Activated naive CD8-positive, alpha-beta T cell treated with anti-CD3 and anti-CD28 coated beads, Interleukin-2, amount 50 U/mL, for 16 hours (primary cell): ENCODE measurements at regions not wholly inside any gene's neighbourhood (a gene's known extent, or its start where the extent isn't known, plus 50 kb on each side); places are given as distances from the start of the nearest gene placed in this dataset.

Source experiments
- DNase-seq: peaks from one replicate; pipeline ENCODE4 v3.0.0-alpha.2; 2020; ENCODE audit warnings: low read depth, low spot score

DNA sequence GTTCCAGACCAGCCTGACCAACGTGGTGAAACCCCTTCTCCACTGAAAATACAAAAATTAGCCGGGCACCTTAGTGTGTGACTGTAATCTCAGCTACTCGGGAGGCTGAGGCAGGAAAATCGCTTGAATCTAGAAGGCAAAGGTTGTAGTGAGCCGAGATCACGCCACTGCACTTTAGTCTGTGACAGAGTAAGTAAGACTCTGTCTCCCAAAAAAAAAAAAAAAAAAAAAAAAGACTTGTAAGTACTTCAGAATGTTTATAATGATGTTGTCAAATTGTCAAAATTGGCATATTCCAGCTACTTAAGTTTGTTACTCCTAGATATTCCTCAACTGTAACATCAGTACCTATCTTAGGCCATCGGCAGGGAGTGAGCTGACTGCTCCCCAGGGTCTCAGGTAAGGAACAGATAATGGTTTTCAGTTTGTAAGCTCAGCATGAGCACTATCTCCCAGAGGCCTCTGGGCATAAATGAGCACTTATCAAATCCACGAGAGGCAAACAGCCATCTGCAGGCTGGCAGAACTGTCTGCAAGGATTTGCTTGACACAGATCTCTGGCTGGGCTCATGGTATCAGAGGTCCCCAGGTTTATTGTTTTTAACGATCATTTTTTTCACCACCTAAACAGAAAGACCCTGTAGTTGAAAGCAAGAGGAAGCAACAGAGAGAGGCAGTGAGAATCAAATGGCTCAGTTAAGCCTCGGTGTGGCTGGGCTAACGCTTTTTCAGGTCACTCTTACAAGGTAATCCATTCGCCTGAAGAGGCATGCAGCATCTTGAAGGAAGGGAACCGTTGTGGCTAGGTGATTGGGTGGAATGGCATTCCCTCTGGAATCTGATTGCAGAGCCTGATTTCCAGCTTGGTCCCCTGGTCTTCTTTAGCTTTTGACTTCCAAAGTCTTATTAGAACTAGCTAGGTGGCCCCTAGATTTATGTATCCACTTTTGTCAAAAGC lies 115.9 kb downstream of the LY86 start:
- no peak for DNase-seq

DNA sequence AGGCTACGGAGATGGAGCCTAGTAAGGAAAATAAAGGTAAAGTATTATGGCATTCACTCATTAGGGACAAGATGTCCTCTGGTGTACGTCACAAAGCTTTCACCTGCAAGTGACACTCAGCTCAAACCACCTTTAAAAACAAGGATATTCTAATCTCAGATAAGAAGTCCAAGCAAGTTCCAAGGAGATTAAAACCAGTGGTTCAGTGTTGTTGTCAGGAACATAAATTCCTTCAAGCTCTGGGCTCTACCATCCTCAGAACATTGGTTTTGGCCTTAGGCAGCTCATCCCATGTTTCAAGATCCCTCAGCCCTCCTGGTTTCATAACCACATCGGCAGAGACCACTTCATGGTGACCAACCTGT lies 116.5 kb downstream of the LY86 start:
- no peak for DNase-seq

DNA sequence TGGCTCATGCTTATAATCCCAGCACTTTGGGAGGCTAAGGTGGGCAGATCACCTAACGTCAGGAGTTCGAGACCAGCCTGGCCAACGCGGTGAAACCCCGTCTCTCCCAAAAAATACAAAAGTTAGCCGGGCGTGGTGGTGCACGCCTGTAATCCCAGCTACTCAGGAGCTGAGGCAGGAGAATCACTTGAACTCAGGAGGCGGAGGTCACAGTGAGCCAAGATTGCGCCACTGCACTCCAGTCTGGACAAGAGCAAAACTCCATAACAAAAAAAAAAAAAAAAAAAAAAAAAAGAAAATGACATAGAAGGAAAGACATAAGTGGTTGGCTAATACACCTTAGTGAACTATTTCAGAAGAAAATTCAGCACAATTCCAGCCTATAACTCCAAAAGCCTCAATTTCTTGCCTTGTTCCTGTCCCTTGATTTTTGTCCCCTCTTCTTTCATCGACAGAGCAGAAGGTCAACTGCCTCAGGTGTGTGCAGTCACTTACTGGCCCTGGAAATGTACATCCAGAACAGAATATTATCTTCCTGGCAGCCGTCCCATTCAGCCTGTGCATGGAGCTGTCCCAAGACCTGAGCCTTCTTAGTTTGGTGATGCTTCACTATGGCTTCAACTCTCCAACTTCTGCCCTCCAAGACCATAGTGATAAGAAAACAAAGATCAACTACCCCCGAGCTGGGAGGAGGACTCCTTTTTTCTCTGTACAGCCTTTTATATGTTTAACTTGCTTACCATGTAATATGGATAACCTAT lies 117.6 kb downstream of the LY86 start:
- no peak for DNase-seq

DNA sequence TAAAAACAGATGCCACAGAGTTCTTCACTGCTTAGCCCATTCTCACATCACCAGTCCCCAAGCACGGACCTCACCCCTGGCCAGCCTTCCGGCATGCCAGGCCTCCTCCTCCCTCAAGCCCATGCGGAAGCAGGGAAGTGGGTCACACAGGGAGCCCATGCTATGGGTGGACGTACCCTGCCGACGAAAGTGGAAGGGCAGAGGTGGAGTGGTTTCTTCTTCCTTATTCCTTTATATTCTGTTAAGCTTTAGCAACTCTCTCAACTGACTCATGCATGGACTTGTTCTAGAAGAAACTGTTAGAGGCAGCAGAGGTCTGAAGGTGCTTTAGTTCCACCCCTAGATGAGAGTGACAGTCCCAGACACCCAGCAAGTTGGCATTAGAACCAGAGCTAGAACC lies 118.6 kb downstream of the LY86 start:
- no peak for DNase-seq

DNA sequence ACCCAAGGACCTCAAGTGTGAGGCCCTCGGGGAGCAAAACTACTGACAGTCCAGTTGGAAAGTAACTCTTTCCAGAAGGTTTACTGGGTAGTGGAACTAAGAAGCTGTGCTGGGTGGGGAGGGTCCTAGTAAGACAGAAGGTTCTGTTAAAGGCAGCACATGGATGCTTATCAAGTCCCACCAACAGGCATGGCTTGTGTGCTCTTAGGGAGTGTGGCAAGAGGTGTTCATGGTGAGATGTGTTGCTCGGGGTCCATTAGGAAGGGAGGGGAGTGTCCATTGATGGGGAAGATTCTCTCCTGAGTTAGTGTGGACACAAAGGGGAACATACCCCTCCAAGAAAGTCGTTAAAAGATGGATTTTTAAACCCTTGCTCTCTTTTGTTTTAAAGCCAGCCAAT lies 120.6 kb downstream of the LY86 start:
- no peak for DNase-seq

DNA sequence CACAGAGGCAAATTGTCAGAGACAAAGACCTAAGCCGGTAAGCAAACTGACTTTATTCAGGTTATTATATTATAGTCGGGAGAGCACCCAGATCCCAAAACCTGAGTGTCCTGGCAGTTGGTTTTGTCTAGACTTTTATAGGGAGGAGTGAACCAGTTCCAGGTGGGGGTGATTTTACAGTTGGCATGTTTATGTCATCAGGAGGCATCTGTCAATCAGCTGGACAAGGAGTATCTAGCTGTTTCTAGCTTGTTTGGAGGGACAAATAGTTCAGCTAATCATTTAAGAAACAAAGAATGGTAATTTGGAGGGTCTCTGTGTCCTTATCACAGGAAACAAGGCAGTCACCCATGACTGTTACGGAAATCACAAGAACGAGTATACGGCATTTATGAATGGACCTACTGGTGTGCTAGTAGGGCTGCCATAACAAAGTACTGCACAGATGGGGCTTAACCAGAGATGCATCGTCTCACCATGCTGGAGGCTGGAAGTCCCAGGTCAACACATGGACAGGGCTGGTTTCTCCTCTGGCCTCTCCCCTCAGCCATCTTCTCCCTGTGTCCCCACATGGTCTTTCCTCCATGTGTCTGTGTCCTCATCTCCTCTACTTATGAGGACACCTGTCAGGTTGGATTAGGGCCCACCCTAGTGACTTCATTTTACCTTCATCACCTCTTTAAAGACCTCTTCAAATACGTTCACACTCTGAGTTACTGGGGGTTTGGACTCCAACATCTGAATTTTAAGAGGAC lies 122.7 kb downstream of the LY86 start:
- no peak for DNase-seq

DNA sequence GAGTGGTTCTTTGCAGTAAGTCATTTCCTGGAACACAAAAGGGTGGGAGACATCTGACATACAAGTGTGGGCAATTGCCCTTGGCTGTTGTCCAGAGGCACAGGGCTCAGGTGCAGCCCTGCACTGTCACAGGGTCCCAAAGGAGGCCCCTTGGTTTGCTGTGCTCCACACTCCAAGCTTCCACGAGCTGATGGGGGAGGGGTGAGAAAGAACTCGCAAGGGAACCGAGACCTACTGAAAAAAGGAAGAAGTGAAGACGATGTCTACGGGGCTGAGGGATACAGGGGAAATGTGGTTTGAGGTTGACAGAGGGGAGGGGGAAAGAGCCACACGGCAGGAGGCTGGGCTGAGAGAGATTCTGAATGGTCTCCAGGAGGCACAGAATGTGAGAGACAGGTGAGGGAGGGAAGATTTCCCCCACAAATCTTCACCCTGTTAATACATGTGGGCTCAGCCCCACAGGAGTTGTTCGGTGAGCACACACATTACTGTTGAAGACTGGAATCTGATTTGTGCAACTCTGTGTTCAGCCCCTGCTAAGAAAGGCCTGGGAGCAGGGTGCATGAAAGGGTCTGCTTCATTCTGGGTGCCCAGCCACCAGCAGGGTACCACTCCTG lies 123.4 kb downstream of the LY86 start:
- DNase-seq: no peak

DNA sequence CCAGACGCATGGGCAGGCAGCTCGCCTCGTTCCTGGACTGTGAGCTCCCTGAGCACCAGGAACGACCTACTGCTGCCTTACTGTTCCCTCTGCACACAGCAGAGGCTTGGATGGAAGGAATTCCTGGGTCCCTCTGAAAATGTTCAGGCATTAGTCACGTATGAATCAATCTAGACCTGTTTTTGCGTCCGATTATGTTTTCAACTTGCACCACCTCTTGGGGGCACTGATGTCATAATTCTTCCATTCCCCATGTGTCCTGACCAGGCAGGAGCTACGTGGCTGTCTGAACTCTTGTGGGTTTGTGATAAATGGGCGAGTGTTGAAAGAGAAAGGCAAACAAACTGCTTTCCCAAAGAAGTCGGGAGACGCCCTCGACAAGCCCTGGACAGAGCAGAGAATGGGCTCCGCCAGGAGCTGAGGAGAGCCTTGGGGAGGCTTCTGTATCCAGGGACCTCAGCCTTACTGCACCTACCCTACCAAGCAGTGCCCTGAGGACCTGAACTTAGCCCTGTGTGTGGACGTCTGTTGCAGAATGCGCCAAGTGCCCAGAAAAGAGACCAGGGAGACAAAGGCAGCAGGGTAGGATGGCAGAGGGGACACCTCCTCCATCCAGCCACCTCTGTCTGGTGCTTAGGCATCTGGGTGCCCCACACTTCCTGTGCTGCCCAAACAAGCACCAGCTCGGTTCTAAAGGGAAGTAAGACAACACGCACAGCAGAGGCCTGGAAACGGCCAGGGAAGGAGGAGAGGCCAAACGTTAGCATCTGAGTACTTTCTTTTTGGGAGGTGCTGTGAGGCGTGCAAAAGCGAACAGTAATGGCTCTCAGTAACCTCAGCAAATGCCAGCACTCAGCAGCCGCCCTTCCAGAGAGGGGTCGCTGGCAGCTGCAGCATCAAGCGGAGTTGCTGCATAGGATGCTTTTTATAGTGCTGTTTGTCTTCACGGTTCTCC lies 124.2 kb downstream of the LY86 start:
- DNase-seq: no peak

DNA sequence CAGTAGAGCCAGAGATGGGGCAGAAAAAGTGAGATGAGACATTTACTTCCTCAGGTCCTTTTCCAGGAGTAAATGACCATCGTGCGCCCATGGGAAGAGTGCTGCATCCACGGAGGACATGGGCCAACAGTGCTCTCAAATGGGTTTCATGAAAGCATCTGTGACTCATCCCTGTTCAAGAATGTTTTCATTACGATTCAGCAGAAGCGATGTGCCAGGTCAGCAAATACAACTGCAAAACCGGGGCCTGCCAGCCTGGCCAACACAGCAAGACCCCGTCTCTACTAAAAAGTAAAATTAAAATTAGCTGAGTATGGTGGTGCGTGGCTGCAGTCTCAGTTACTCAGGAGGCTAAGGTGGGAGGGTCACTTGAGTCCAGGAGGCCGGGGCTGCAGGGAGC lies 125.1 kb downstream of the LY86 start:
- DNase-seq: no peak

DNA sequence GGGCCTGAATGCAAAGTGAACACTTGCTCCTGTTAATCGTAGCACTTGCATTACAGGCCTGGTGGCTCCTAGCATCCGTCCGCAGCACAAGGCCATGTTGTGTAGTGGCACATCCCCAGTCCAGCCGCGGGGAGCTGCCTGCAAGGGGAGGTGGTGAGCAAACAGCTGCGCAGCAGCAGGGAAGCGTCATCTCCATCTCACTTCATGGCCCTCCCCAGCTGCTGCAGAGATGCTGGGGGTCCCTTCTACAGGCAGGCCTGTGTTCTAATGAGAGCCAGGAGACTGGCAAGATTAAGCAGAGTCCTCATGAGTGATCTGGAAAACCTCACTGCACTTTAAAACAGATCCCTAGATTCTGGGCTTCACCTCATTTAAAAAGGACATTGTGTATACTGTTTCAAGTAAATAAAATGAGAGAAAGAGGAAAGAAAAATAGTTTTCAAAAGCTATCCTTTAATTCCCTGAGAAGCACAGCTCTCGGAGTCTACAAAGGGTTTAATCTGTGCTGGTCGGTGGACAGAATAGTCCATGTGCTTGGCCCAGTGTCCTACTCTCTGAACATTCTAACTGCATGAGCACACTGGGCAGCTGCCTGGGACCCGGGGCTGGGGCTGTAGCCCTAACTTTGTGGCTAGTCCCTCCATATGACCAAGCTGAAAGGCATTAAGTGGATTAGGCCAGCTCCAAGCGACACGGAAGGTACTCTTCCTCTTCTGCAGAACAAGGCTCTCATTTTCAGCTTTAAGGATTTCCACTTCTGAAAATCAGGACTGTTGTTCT lies 125.8 kb downstream of the LY86 start:
- DNase-seq: no peak

DNA sequence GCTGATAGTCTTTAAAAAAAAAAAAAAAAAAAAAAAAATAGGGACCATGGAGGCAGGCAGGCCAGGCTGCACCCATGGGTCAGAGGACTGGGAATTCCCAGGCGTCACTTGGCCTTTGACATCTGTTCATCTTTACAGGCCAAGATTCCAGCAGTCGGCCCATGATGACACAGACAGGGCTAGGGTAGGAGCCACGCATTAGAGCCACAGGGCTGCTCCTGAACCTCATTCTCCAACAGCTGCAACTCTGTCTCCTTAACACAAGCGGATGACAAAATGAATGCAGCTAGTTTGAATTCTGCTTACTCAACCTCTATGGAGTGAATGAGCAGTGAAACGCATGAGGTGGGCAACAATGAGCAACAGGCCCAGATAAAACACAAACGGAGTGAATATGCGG lies 126.4 kb downstream of the LY86 start:
- no peak for DNase-seq

DNA sequence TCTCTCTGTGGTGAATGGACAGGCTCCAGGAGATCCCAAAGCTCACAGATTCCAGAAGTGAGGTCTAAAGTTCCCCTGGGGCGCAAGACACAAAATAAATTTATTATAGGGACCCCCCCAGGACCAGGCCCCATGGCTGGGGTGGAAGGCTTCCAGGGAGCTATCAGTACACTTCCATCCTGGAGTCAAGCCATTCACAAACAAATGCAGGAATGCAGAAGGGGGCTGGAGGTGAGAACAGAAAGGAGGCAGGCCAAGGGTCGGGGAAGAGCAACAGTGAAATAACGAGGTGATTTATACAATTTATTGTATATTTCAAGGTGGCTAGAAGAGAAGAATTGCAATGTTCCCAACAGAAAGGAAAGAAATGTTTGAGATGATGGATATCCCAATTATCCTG lies 126.9 kb downstream of the LY86 start:
- no peak for DNase-seq

DNA sequence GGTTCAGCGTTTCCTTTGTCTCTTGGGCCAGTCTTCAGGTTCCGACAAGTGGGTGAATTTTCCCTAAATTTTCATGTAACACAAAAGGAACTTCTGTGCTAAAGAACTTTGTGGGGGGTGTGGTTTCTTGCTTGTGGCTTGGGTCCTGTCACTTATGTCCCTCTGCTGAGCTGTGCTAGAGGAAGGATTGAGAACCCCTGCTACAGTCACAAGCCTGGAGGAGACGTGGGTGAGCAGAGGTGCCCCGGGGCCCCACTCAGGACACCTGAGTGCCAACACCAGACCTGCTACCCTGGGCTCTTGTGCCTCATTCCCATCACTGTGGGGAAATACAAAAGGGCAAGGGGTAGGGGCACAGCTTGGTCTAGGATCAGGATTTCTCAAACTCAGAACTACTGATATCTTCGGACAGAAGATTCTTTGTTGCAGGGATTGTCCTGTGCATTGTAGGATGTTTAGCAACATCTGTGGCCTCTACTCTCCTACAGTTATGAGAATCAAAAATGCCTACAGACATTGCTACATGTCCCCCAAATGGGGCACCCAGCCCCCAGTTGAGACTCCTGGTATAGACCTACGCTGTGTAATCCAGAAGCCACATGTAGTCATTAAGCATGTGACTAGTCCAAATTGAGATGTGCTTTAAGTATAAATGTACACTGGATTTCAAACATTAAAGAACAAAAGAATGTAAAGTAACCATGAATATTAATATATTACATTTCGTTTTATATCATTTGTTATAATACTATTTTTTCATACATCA lies 128.7 kb downstream of the LY86 start:
- no peak for DNase-seq

DNA sequence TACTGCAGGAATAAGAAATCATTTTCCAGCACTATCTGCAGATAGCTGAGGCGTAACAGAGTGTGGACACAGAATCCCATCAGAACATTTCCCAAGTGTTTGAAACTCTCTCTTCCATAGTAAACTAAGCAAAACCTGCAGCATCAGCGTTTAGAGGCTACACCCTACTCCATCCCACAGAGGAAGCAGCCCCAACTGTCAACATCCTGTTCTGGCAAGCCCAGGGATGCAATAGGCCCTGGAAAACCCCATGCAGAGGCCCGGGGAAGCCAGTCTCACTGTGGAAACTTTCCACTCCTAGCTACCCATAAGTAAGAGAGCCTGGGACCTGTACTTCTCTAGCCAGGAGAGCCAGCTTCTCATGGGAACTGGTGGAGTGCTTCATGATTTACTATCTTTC lies 129.4 kb downstream of the LY86 start:
- no peak for DNase-seq

DNA sequence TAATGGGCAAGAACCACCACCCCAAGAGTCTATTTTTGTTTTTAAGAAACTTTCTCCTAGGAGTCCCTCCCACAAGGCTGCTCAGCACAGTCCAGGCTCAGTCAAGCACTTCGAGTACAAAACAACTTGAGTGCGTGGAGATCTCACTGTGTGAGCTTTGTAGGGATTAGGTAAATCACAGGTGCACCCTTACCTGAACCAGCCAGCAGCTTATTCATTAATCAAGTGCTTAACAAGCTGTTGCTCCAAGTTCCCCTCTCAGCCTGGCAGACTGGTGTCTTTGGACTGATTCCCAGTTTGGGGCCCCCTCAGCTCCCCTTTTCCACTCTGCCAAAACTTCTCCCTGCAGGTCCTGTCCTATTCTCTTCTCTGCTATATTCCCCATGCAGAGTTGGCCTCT lies 133.1 kb downstream of the LY86 start:
- DNase-seq: no peak

DNA sequence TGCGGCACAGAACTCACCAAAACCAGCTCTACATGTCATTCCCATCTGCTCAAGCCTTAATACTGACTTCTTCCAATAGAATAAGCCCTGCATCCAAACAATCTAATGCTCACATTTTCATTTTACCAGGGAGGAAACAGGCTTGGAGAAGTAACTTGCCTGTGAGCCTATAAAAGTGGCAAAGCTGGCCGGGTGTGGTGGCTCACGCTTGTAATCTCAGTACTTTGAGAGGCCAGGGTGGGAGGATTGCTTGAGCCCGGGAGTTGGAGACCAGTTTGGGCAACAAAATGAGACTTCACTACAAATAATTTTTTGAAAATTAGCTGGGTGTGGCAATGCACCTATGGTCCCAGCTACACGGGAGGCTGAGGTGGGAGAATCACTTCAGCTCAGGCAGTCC lies 133.7 kb downstream of the LY86 start:
- DNase-seq: no peak

DNA sequence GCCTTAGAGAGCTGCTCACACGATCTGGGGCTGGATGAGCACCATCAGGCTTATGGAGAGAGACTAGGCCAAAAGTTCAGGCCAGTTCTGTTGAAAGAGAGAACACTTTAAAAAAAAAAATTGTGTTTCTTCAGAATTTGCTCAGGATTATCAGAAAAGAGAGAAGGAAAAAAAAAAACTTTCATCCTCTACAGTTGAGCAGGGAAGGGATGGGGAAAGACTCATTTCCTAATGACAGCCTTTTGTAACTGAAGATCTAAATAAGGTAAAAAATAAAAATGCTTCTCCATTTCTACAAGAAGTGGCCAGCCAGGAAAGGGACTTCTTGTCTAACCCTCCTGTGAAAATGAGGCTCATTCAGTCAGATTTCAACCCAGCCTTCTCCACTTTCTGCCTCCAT lies 134.8 kb downstream of the LY86 start:
- DNase-seq: no peak

DNA sequence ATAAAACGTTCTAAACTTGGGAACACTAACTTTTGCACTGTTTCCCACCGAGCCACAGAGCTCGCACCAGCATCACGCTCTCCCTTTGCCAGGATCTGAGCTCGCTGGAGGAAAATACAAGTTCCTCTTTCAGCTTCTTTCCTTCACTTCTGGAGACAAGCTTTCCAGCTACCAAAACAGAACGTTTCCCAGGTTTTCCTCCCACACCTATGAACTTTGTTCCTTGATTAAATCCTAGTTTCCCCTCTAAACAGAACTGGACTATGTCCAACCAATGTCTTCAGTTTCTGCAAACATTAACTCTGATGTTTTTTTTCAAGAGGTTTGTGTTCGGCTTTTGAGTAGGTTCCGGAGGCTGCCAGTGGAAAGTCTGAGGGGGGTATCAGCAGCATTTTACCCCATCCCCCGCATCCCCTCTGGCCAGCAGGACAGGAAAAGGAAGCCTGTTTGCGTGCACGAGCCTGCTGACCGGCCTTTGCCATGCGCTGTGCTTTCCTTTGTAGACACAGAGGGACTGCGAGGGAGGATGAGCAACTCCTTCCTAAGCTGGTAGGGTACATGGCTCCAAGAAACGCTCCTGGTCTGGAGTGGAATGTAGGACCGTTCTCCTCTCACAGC lies 135.5 kb downstream of the LY86 start:
- DNase-seq: no peak
